ENCODE measurements at regions not wholly inside any gene's neighbourhood (a gene's known extent, or its start where the extent isn't known, plus 50 kb on each side); places are given as distances from the start of the nearest gene placed in this dataset.

GRCh38 chr16:13402601-13403000 lies 501.2 kb downstream of the SHISA9 start:
- no peak overlapping the region for H3K4me3 ChIP-seq
- no peak for DNase-seq (ENCODE audit: extremely low spot score)
- no peaks in the 10 kb centered on the region for H3K4me1 ChIP-seq
- no peaks in the 10 kb centered on the region for H3K9me3 ChIP-seq
- H3K36me3 ChIP-seq: no peaks in the 10 kb centered on the region
- TF ChIP-seq POLR2A (IDR thresholded peaks at IDR 0.05; ENCODE audit: low read depth) (no peak), CTCF (IDR thresholded peaks at IDR 0.05) (no peak), EP300 (IDR thresholded peaks at IDR 0.05) (no peak), POLR2AphosphoS5 (IDR thresholded peaks at IDR 0.05) (no peak)
- intact Hi-C loops (cut with DNase I): no loop called here
- 94% methylated on average over 12 of the region's 12 CpGs for WGBS
- H3K27ac ChIP-seq (replicated peaks in 1 of 4): no peak overlapping the region
- H3K27me3 ChIP-seq: no peaks in the 10 kb centered on the region

GRCh38 chr16:13403326-13403725 lies 501.9 kb downstream of the SHISA9 start:
- no peaks in the 10 kb centered on the region for H3K27me3 ChIP-seq
- H3K36me3 ChIP-seq: no peaks in the 10 kb centered on the region
- DNase-seq (ENCODE audit: extremely low spot score): no peak
- TF ChIP-seq POLR2A (IDR thresholded peaks at IDR 0.05; ENCODE audit: low read depth) (no peak), EP300 (IDR thresholded peaks at IDR 0.05) (no peak), POLR2AphosphoS5 (IDR thresholded peaks at IDR 0.05) (no peak)
- intact Hi-C loops (cut with DNase I): no loop called here
- H3K27ac ChIP-seq (replicated peaks in 1 of 4): no peak overlapping the region
- H3K9me3 ChIP-seq: no peaks in the 10 kb centered on the region
- no peak overlapping the region for H3K4me3 ChIP-seq
- no peaks in the 10 kb centered on the region for H3K4me1 ChIP-seq

- no peak overlapping the region for H3K4me3 ChIP-seq
- DNase-seq (ENCODE audit: extremely low spot score): no peak
- no peaks in the 10 kb centered on the region for H3K4me1 ChIP-seq
- TF ChIP-seq POLR2A (IDR thresholded peaks at IDR 0.05; ENCODE audit: low read depth) (no peak), POLR2AphosphoS5 (IDR thresholded peaks at IDR 0.05) (no peak), EP300 (IDR thresholded peaks at IDR 0.05) (no peak), CTCF (IDR thresholded peaks at IDR 0.05) (no peak)
- no peaks in the 10 kb centered on the region for H3K27me3 ChIP-seq
- H3K27ac ChIP-seq (replicated peaks in 1 of 4): no peak overlapping the region
- intact Hi-C loops (cut with DNase I): no loop called here
- H3K9me3 ChIP-seq: no peaks in the 10 kb centered on the region
- H3K36me3 ChIP-seq: no peaks in the 10 kb centered on the region
These were observed 505.8 kb upstream of the ERCC4 start for GRCh38 chr16:13414154-13414553.

GRCh38 chr16:13419589-13419988 lies 500.4 kb upstream of the ERCC4 start:
- 95% methylated on average over 2 of the region's 2 CpGs for WGBS
- Histone ChIP-seq H3K9me3 (peaks cover 0 to 4% (median 0%) of the 10 kb centered on the region in 4 donors), H3K4me3 (no peak overlapping the region), H3K36me3 (no peaks in the 10 kb centered on the region), H3K27me3 (no peaks in the 10 kb centered on the region), H3K27ac (replicated peaks in 1 of 4) (no peak overlapping the region), H3K4me1 (no peaks in the 10 kb centered on the region)
- no peak for DNase-seq (ENCODE audit: extremely low spot score)
- TF ChIP-seq POLR2AphosphoS5 (IDR thresholded peaks at IDR 0.05): no peak
- TF ChIP-seq POLR2A (IDR thresholded peaks at IDR 0.05; ENCODE audit: low read depth): no peak
- no peak for TF ChIP-seq CTCF (IDR thresholded peaks at IDR 0.05)
- TF ChIP-seq EP300 (IDR thresholded peaks at IDR 0.05): no peak
- intact Hi-C loops (cut with DNase I): no loop called here

GRCh38 chr16:13421726-13422125 lies 498.2 kb upstream of the ERCC4 start:
- H3K4me1 ChIP-seq: no peaks in the 10 kb centered on the region
- intact Hi-C loops (cut with DNase I): no loop called here
- H3K27ac ChIP-seq (replicated peaks in 1 of 4): no peak overlapping the region
- no peak overlapping the region for H3K4me3 ChIP-seq
- no peaks in the 10 kb centered on the region for H3K27me3 ChIP-seq
- no peaks in the 10 kb centered on the region for H3K36me3 ChIP-seq
- TF ChIP-seq POLR2AphosphoS5 (IDR thresholded peaks at IDR 0.05): no peak
- no peak for TF ChIP-seq POLR2A (IDR thresholded peaks at IDR 0.05; ENCODE audit: low read depth)
- no peak for TF ChIP-seq CTCF (IDR thresholded peaks at IDR 0.05)
- no peak for TF ChIP-seq EP300 (IDR thresholded peaks at IDR 0.05)
- H3K9me3 ChIP-seq: peaks cover 0 to 5% (median 2%) of the 10 kb centered on the region in 4 donors
- WGBS: 70% methylated on average over 3 of the region's 3 CpGs
- no peak for DNase-seq (ENCODE audit: extremely low spot score)
